ENCODE measurements at regions not wholly inside any gene's neighbourhood (a gene's known extent, or its start where the extent isn't known, plus 50 kb on each side); places are given as distances from the start of the nearest gene placed in this dataset.

- ATAC-seq (ENCODE audit: poor library complexity): no peak
- CTCF ChIA-PET: no interaction called here
- no peak overlapping the region for H3K4me3 Mint-ChIP-seq
Observed at GRCh38 chr14:101044741-101045140, 141.2 kb upstream of the RTL1 start.

GRCh38 chr14:101045511-101045910, 142.0 kb upstream of the RTL1 start:
- intact Hi-C loops (cut with DNase I, micrococcal nuclease): no loop called here
- Mint-ChIP-seq H3K27me3 (no peaks in the 10 kb centered on the region), H3K4me1 (ENCODE audit: low read depth) (no peaks in the 10 kb centered on the region), H3K27ac (no peak overlapping the region), H3K4me3 (no peak overlapping the region), H3K9me3 (no peaks in the 10 kb centered on the region), H3K36me3 (ENCODE audit: low read depth) (no peaks in the 10 kb centered on the region)
- ChIA-PET POLR2A (no interaction called here), CTCF (no interaction called here)
- DNase-seq: no peak
- ATAC-seq (ENCODE audit: poor library complexity): no peak
- H3K4me1 ChIP-seq (ENCODE audit: insufficient read depth, low read length): no peaks in the 10 kb centered on the region
- no peaks in the 10 kb centered on the region for H3K36me3 ChIP-seq (ENCODE audit: insufficient read depth, low read length)
- H3K4me3 ChIP-seq (ENCODE audit: low read length): no peak overlapping the region
- TF ChIP-seq CTCF (IDR thresholded peaks at IDR 0.05): no peak
- H3K27me3 ChIP-seq (ENCODE audit: control insufficient read depth in 1 of 2, insufficient read depth in 2 of 2, low read length in 2 of 2): no peaks in the 10 kb centered on the region
- H3K9me3 ChIP-seq (ENCODE audit: control insufficient read depth in 1 of 2, insufficient read depth in 1 of 2, low read length in 2 of 2): peaks cover 0 to 7% of the 10 kb centered on the region in 2 experiments
- no peak overlapping the region for H3K27ac ChIP-seq (ENCODE audit: low read depth in 1 of 2, low read length in 2 of 2)

More at GRCh38 chr14:101044741-101045140, 141.2 kb upstream of the RTL1 start:
- Histone ChIP-seq H3K4me3 (ENCODE audit: low read length) (no peak overlapping the region), H3K27ac (ENCODE audit: low read depth in 1 of 2, low read length in 2 of 2) (no peak overlapping the region), H3K27me3 (ENCODE audit: control insufficient read depth in 1 of 2, insufficient read depth in 2 of 2, low read length in 2 of 2) (no peaks in the 10 kb centered on the region), H3K4me1 (ENCODE audit: insufficient read depth, low read length) (no peaks in the 10 kb centered on the region), H3K9me3 (ENCODE audit: control insufficient read depth in 1 of 2, insufficient read depth in 1 of 2, low read length in 2 of 2) (peaks cover 0 to 7% of the 10 kb centered on the region in 2 experiments), H3K36me3 (ENCODE audit: insufficient read depth, low read length) (no peaks in the 10 kb centered on the region)
- no peak for TF ChIP-seq CTCF (IDR thresholded peaks at IDR 0.05)
- Mint-ChIP-seq H3K36me3 (ENCODE audit: low read depth) (no peaks in the 10 kb centered on the region), H3K4me1 (ENCODE audit: low read depth) (no peaks in the 10 kb centered on the region), H3K9me3 (no peaks in the 10 kb centered on the region), H3K27me3 (no peaks in the 10 kb centered on the region), H3K27ac (no peak overlapping the region)
- DNase-seq: no peak
- intact Hi-C loops (cut with DNase I, micrococcal nuclease): no loop called here
- POLR2A ChIA-PET: no interaction called here

DNA sequence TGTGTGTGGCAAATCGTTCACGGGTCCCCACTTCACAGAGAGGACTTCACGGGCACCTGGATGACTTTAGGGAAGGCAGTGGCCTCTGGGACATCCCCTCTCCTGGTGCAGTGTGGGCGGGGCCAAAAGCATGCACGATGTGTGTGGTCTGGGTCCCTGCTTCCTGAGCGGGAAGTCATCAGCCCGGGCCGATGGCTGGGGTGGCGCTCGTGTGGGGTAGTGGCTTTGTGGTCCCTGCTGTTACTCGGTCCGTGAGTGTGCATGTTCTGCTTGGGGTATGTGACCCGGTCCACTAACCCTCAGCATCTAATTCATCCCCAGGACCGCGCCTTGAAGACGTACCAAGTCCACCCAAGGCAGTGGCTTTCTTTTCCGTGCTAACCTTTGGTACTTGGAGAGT, 142.5 kb upstream of the RTL1 start:
- Histone ChIP-seq H3K9me3 (ENCODE audit: control insufficient read depth in 1 of 2, insufficient read depth in 1 of 2, low read length in 2 of 2) (peaks cover 0 to 7% of the 10 kb centered on the region in 2 experiments), H3K27ac (ENCODE audit: low read depth in 1 of 2, low read length in 2 of 2) (no peak overlapping the region), H3K36me3 (ENCODE audit: insufficient read depth, low read length) (no peaks in the 10 kb centered on the region), H3K4me3 (ENCODE audit: low read length) (no peak overlapping the region), H3K4me1 (ENCODE audit: insufficient read depth, low read length) (no peaks in the 10 kb centered on the region), H3K27me3 (ENCODE audit: control insufficient read depth in 1 of 2, insufficient read depth in 2 of 2, low read length in 2 of 2) (no peaks in the 10 kb centered on the region)
- Mint-ChIP-seq H3K27me3 (no peaks in the 10 kb centered on the region), H3K4me1 (ENCODE audit: low read depth) (no peaks in the 10 kb centered on the region), H3K27ac (no peak overlapping the region), H3K9me3 (no peaks in the 10 kb centered on the region), H3K36me3 (ENCODE audit: low read depth) (no peaks in the 10 kb centered on the region), H3K4me3 (no peak overlapping the region)
- ChIA-PET CTCF (no interaction called here), POLR2A (no interaction called here)
- intact Hi-C loops (cut with DNase I, micrococcal nuclease): no loop called here
- no peak for TF ChIP-seq CTCF (IDR thresholded peaks at IDR 0.05)
- ATAC-seq (ENCODE audit: poor library complexity) (no peak), DNase-seq (no peak)

Data from CD4-positive, alpha-beta T cell (primary cell).